GM12892 (cell line): ENCODE measurements at regions not wholly inside any gene's neighbourhood (a gene's known extent, or its start where the extent isn't known, plus 50 kb on each side); places are given as distances from the start of the nearest gene placed in this dataset.

Experiments used
- POLR2A ChIP-seq: IDR thresholded peaks from 2 replicates; pipeline ENCODE4 v1.6.1; 2011; ENCODE audit warnings: low read depth, low read length, control low read depth
- POLR2AphosphoS5 ChIP-seq: IDR thresholded peaks from 2 replicates; pipeline ENCODE4 v1.6.1; 2011; ENCODE audit warnings: low read depth, low read length, control low read depth
- TAF1 ChIP-seq: IDR thresholded peaks from 2 replicates; pipeline ENCODE4 v1.6.1; 2011; ENCODE audit warnings: low read depth, mild to moderate bottlenecking, control low read depth, low read length, borderline replicate concordance

- TF ChIP-seq POLR2A (no peak), TAF1 (no peak), POLR2AphosphoS5 (no peak)
Measured at GRCh38 chr5:147036691-147037245, 158.2 kb upstream of the PPP2R2B start.
